DOHH2 (cell line): ENCODE measurements at regions not wholly inside any gene's neighbourhood (a gene's known extent, or its start where the extent isn't known, plus 50 kb on each side); places are given as distances from the start of the nearest gene placed in this dataset.

Experiments
- CTCF ChIP-seq: fragments of 200-600 bp; sonication (generic); IDR thresholded peaks from one replicate; pipeline ENCODE4 v1.5.1; 2014; ENCODE audit warnings: antibody characterized with exemption, mild to moderate bottlenecking, low read depth, low read length; ENCODE audit not compliant: poor library complexity, severe bottlenecking
- EZH2phosphoT487 ChIP-seq: fragments of 200-600 bp; sonication (generic); IDR thresholded peaks from 2 replicates; pipeline ENCODE4 v1.6.1; 2017; ENCODE audit warnings: borderline replicate concordance, mild to moderate bottlenecking, antibody characterized with exemption, low read length, moderate library complexity, mixed read lengths

- TF ChIP-seq CTCF = no peak
- no peak for TF ChIP-seq EZH2phosphoT487
These were observed 313.5 kb upstream of the RGS6 start for GRCh38 chr14:71618716-71619115.
